CD4-positive, alpha-beta T cell (primary cell): ENCODE measurements at regions not wholly inside any gene's neighbourhood (a gene's known extent, or its start where the extent isn't known, plus 50 kb on each side); places are given as distances from the start of the nearest gene placed in this dataset.

ENCODE experiments used
- ATAC-seq: fragments of 200-7000 bp; cut with Tn5 transposase; one replicate; pipeline ENCODE4 v1.10.0; 2022; ENCODE audit warnings: mild to moderate bottlenecking; ENCODE audit not compliant: poor library complexity
- CTCF ChIA-PET: fragments of 350-600 bp; sonication (Branson Sonifier 250); formaldehyde crosslinking; loops from one replicate; lab custom pipeline; 2021; ENCODE audit warnings: antibody characterized with exemption, inconsistent platforms; lab: Charles Lee
- POLR2A ChIA-PET: fragments of 350-600 bp; sonication (Branson Sonifier 250); formaldehyde crosslinking; loops from one replicate; lab custom pipeline; 2021; ENCODE audit warnings: antibody characterized with exemption, inconsistent platforms; lab: Charles Lee
- DNase-seq, 14 experiments: peaks; one replicate each; pipeline ENCODE4 v3.0.0-alpha.2; 2013 to 2020; ENCODE audit warnings: mixed read lengths in 2 of 14
- H3K27ac ChIP-seq, 2 donors: one replicate each; pipeline versions ENCODE4 v1.5.1 to v1.7.0; 2013; ENCODE audit warnings: low read length in 2 of 2, low read depth in 1 of 2, mild to moderate bottlenecking in 1 of 2
- H3K27me3 ChIP-seq, 2 experiments: 1 replicate in 1 of 2; 2 replicates in 1 of 2; pipeline versions ENCODE4 v1.6.1 to v1.7.0; 2013; ENCODE audit warnings: low read length in 2 of 2, control low read depth in 1 of 2, mild to moderate bottlenecking in 1 of 2, moderate library complexity in 1 of 2; ENCODE audit not compliant: insufficient read depth in 2 of 2, control insufficient read depth in 1 of 2
- H3K36me3 ChIP-seq: one replicate; pipeline ENCODE4 v1.6.1; 2013; ENCODE audit warnings: low read length, control low read depth; ENCODE audit not compliant: insufficient read depth
- H3K4me1 ChIP-seq: one replicate; pipeline ENCODE4 v1.6.1; 2013; ENCODE audit warnings: low read length, control low read depth; ENCODE audit not compliant: insufficient read depth
- H3K4me3 ChIP-seq: one replicate; pipeline ENCODE4 v1.5.1; 2013; ENCODE audit warnings: mild to moderate bottlenecking, low read length, moderate library complexity
- H3K9me3 ChIP-seq, 2 experiments: 1 replicate in 1 of 2; 2 replicates in 1 of 2; pipeline versions ENCODE4 v1.6.1 to v1.7.0; 2013; ENCODE audit warnings: low read length in 2 of 2, mild to moderate bottlenecking in 2 of 2, control low read depth in 1 of 2, moderate library complexity in 1 of 2; ENCODE audit not compliant: control insufficient read depth in 1 of 2, insufficient read depth in 1 of 2
- H3K27ac Mint-ChIP-seq: one replicate; pipeline ENCODE4 v1.8.0; 2020; ENCODE audit warnings: mixed read lengths
- H3K27me3 Mint-ChIP-seq: one replicate; pipeline ENCODE4 v1.8.0; 2021; ENCODE audit warnings: mixed read lengths
- H3K36me3 Mint-ChIP-seq: one replicate; pipeline ENCODE4 v1.8.0; 2021; ENCODE audit warnings: low read depth, mixed read lengths
- H3K4me1 Mint-ChIP-seq: one replicate; pipeline ENCODE4 v1.8.0; 2021; ENCODE audit warnings: low read depth, mixed read lengths
- H3K4me3 Mint-ChIP-seq: one replicate; pipeline ENCODE4 v1.8.0; 2020; ENCODE audit warnings: mild to moderate bottlenecking, mixed read lengths
- H3K9me3 Mint-ChIP-seq: one replicate; pipeline ENCODE4 v1.8.0; 2020; ENCODE audit warnings: mixed read lengths
- CTCF ChIP-seq: fragments of 200-600 bp; IDR thresholded peaks from one replicate; pipeline ENCODE4 v1.8.0; 2022; ENCODE audit warnings: antibody characterized with exemption, mild to moderate bottlenecking
- intact Hi-C, 2 experiments: fragments of 100-400 bp; cut with DNase I in 1 of 2; cut with micrococcal nuclease in 1 of 2; formaldehyde crosslinking; loops; one replicate each; pipeline versions ENCODE4 v1.15.1 to v1.9.0; 2023 to 2025; cut with DNase I, micrococcal nuclease

- Histone ChIP-seq H3K27ac (no peak overlapping the region), H3K4me1 (no peaks in the 10 kb centered on the region), H3K4me3 (no peak overlapping the region), H3K9me3 (no peaks in the 10 kb centered on the region), H3K36me3 (no peaks in the 10 kb centered on the region), H3K27me3 (no peaks in the 10 kb centered on the region)
- ChIA-PET POLR2A (no interaction called here), CTCF (no interaction called here)
- Mint-ChIP-seq H3K9me3 (no peaks in the 10 kb centered on the region), H3K27ac (no peak overlapping the region), H3K27me3 (no peaks in the 10 kb centered on the region), H3K4me3 (no peak overlapping the region), H3K36me3 (no peaks in the 10 kb centered on the region), H3K4me1 (no peaks in the 10 kb centered on the region)
- ATAC-seq (no peak), DNase-seq (no peak)
- intact Hi-C loops: no loop called here
- no peak for TF ChIP-seq CTCF
These were observed 351.5 kb upstream of the DDX53 start for GRCh38 chrX:22648281-22648680.

GRCh38 chrX:22650691-22651090 lies 349.1 kb upstream of the DDX53 start:
- DNase-seq: no peak
- Mint-ChIP-seq H3K4me3 (no peak overlapping the region), H3K27ac (no peak overlapping the region), H3K9me3 (no peaks in the 10 kb centered on the region), H3K27me3 (no peaks in the 10 kb centered on the region), H3K4me1 (no peaks in the 10 kb centered on the region), H3K36me3 (no peaks in the 10 kb centered on the region)
- Histone ChIP-seq H3K9me3 (no peaks in the 10 kb centered on the region), H3K27me3 (no peaks in the 10 kb centered on the region), H3K36me3 (no peaks in the 10 kb centered on the region), H3K4me1 (no peaks in the 10 kb centered on the region), H3K4me3 (no peak overlapping the region), H3K27ac (no peak overlapping the region)
- ChIA-PET POLR2A (no interaction called here), CTCF (interaction anchor here (0.5 kb wide), 1 partner anchor 18 kb away, joined by 3 read pairs; no protein-coding TSS in a partner anchor)
- intact Hi-C loops: no loop called here
- ATAC-seq: no peak
- TF ChIP-seq CTCF: no peak

GRCh38 chrX:22652596-22652995 lies 347.2 kb upstream of the DDX53 start:
- H3K4me1 Mint-ChIP-seq: no peaks in the 10 kb centered on the region
- Histone ChIP-seq H3K9me3 (no peaks in the 10 kb centered on the region), H3K4me3 (no peak overlapping the region), H3K4me1 (no peaks in the 10 kb centered on the region), H3K27ac (no peak overlapping the region), H3K36me3 (no peaks in the 10 kb centered on the region), H3K27me3 (no peaks in the 10 kb centered on the region)
- H3K4me3 Mint-ChIP-seq: no peak overlapping the region
- no peak for TF ChIP-seq CTCF
- ChIA-PET POLR2A (no interaction called here), CTCF (no interaction called here)
- intact Hi-C loops: no loop called here
- no peaks in the 10 kb centered on the region for H3K27me3 Mint-ChIP-seq
- no peak for DNase-seq
- no peak for ATAC-seq
- H3K9me3 Mint-ChIP-seq: no peaks in the 10 kb centered on the region
- no peaks in the 10 kb centered on the region for H3K36me3 Mint-ChIP-seq
- H3K27ac Mint-ChIP-seq: no peak overlapping the region
